ENCODE measurements at regions not wholly inside any gene's neighbourhood (a gene's known extent, or its start where the extent isn't known, plus 50 kb on each side); places are given as distances from the start of the nearest gene placed in this dataset.

DNA sequence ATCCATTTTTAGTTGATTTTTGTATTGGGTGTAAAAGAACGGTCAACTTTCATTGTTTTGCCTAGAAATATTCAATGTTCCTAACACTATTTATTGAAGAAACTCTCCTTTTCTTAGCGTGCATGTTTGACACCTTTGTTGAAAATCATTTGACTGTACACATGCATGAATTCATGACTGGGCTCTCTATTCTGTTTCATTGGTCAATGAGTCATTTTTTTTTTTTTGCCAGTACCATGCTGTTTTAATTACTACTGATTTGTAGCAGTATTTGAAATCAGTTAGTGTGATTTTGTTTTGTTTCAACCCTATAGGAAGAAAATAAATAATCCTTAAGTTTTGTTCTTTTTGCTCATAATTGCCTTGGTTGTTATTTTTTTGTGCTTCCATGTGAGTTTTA is 828.7 kb downstream of the SUCLG1 start:
- no peaks in the 10 kb centered on the region for H3K4me1 ChIP-seq (ENCODE audit: insufficient read depth, insufficient read length)
- H3K9ac ChIP-seq (ENCODE audit: insufficient read length, low read depth): no peak overlapping the region
- TF ChIP-seq SUZ12 (IDR thresholded peaks at IDR 0.05; ENCODE audit: extremely low read depth, insufficient read depth, insufficient read length) (no peak), YY1 (IDR thresholded peaks at IDR 0.05; ENCODE audit: insufficient read depth, insufficient read length) (no peak)
- H3K36me3 ChIP-seq (ENCODE audit: insufficient read depth, insufficient read length, low read length): no peaks in the 10 kb centered on the region
- DNase-seq (ENCODE audit: low read depth, low spot score): no peak
- H3K4me3 ChIP-seq (ENCODE audit: insufficient read length, low read depth): no peak overlapping the region
- H3K9me3 ChIP-seq (ENCODE audit: insufficient read depth, low read length): no peaks in the 10 kb centered on the region
- H3K27me3 ChIP-seq (ENCODE audit: insufficient read depth, insufficient read length): no peaks in the 10 kb centered on the region

GRCh38 chr2:83615511-83615910 is 843.6 kb downstream of the SUCLG1 start:
- Histone ChIP-seq H3K9me3 (ENCODE audit: insufficient read depth, low read length) (no peaks in the 10 kb centered on the region), H3K4me1 (ENCODE audit: insufficient read depth, insufficient read length) (no peaks in the 10 kb centered on the region), H3K27me3 (ENCODE audit: insufficient read depth, insufficient read length) (no peaks in the 10 kb centered on the region), H3K9ac (ENCODE audit: insufficient read length, low read depth) (no peak overlapping the region), H3K36me3 (ENCODE audit: insufficient read depth, insufficient read length, low read length) (no peaks in the 10 kb centered on the region), H3K4me3 (ENCODE audit: insufficient read length, low read depth) (no peak overlapping the region)
- TF ChIP-seq SUZ12 (IDR thresholded peaks at IDR 0.05; ENCODE audit: extremely low read depth, insufficient read depth, insufficient read length) (no peak), ZNF274 (IDR thresholded peaks at IDR 0.05; ENCODE audit: low read depth, low read length) (no peak), YY1 (IDR thresholded peaks at IDR 0.05; ENCODE audit: insufficient read depth, insufficient read length) (no peak)
- DNase-seq (ENCODE audit: low read depth, low spot score): no peak

DNA sequence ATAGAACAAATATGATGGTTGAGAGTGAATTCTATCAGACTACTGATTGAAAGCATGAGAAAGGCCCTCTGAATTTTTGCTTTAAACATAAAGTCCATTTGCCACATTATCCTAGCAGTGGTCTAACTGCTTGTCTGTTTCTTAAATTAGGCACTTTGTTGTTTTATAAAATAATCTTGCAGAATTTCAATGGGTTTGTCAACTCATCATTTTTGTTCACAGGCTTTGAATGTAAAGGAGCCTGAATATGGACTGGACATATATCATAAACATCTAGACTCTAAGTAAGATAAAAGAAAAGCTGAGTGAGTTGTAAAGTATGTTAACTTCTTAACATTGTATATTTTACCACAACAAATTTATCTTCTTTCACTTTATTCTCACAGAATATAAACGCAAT is 845.9 kb downstream of the SUCLG1 start:
- Histone ChIP-seq H3K4me3 (ENCODE audit: insufficient read length, low read depth) (no peak overlapping the region), H3K27me3 (ENCODE audit: insufficient read depth, insufficient read length) (no peaks in the 10 kb centered on the region), H3K9me3 (ENCODE audit: insufficient read depth, low read length) (no peaks in the 10 kb centered on the region), H3K9ac (ENCODE audit: insufficient read length, low read depth) (no peak overlapping the region), H3K4me1 (ENCODE audit: insufficient read depth, insufficient read length) (no peaks in the 10 kb centered on the region), H3K36me3 (ENCODE audit: insufficient read depth, insufficient read length, low read length) (no peaks in the 10 kb centered on the region)
- no peak for TF ChIP-seq SUZ12 (IDR thresholded peaks at IDR 0.05; ENCODE audit: extremely low read depth, insufficient read depth, insufficient read length)
- no peak for TF ChIP-seq ZNF274 (IDR thresholded peaks at IDR 0.05; ENCODE audit: low read depth, low read length)
- TF ChIP-seq YY1 (IDR thresholded peaks at IDR 0.05; ENCODE audit: insufficient read depth, insufficient read length): no peak
- DNase-seq (ENCODE audit: low read depth, low spot score): no peak

GRCh38 chr2:83602753-83603152 is 856.3 kb downstream of the SUCLG1 start:
- no peak for DNase-seq (ENCODE audit: low read depth, low spot score)
- H3K9me3 ChIP-seq (ENCODE audit: insufficient read depth, low read length): peaks cover 4% of the 10 kb centered on the region; the same call in 1 of the 2 replicates
- no peaks in the 10 kb centered on the region for H3K4me1 ChIP-seq (ENCODE audit: insufficient read depth, insufficient read length)
- no peaks in the 10 kb centered on the region for H3K36me3 ChIP-seq (ENCODE audit: insufficient read depth, insufficient read length, low read length)
- no peak overlapping the region for H3K9ac ChIP-seq (ENCODE audit: insufficient read length, low read depth)
- no peak overlapping the region for H3K4me3 ChIP-seq (ENCODE audit: insufficient read length, low read depth)
- H3K27me3 ChIP-seq (ENCODE audit: insufficient read depth, insufficient read length): no peaks in the 10 kb centered on the region
- no peak for TF ChIP-seq ZNF274 (IDR thresholded peaks at IDR 0.05; ENCODE audit: low read depth, low read length)
- no peak for TF ChIP-seq SUZ12 (IDR thresholded peaks at IDR 0.05; ENCODE audit: extremely low read depth, insufficient read depth, insufficient read length)
- TF ChIP-seq YY1 (IDR thresholded peaks at IDR 0.05; ENCODE audit: insufficient read depth, insufficient read length): no peak

- TF ChIP-seq ZNF274 (IDR thresholded peaks at IDR 0.05; ENCODE audit: low read depth, low read length) (no peak), SUZ12 (IDR thresholded peaks at IDR 0.05; ENCODE audit: extremely low read depth, insufficient read depth, insufficient read length) (no peak), YY1 (IDR thresholded peaks at IDR 0.05; ENCODE audit: insufficient read depth, insufficient read length) (no peak)
- Histone ChIP-seq H3K4me1 (ENCODE audit: insufficient read depth, insufficient read length) (no peaks in the 10 kb centered on the region), H3K4me3 (ENCODE audit: insufficient read length, low read depth) (no peak overlapping the region), H3K36me3 (ENCODE audit: insufficient read depth, insufficient read length, low read length) (no peaks in the 10 kb centered on the region), H3K9ac (ENCODE audit: insufficient read length, low read depth) (no peak overlapping the region), H3K27me3 (ENCODE audit: insufficient read depth, insufficient read length) (no peaks in the 10 kb centered on the region), H3K9me3 (ENCODE audit: insufficient read depth, low read length) (no peaks in the 10 kb centered on the region)
- no peak for DNase-seq (ENCODE audit: low read depth, low spot score)
These were observed 862.3 kb downstream of the SUCLG1 start for GRCh38 chr2:83596592-83597282.

DNA sequence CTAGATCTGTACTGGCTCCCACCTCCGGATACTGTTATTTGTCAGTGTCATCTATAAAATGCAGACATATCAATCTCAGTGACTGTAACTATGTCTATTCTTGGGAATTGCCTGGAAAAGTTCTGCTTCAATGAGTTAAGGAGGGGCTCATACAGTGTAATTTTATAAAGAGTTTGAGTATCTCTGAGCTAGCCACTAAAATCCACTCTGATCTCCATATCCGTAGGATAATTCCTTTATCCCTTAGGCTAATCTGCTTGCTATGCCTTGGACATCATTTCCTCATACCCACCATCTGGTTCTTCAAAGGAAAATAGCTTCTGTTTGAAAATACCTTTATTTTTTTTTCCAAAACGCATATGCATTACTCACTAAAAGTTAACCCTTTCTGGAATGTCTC is 863.2 kb downstream of the SUCLG1 start:
- DNase-seq (ENCODE audit: low read depth, low spot score): no peak
- TF ChIP-seq SUZ12 (IDR thresholded peaks at IDR 0.05; ENCODE audit: extremely low read depth, insufficient read depth, insufficient read length) (no peak), YY1 (IDR thresholded peaks at IDR 0.05; ENCODE audit: insufficient read depth, insufficient read length) (no peak), ZNF274 (IDR thresholded peaks at IDR 0.05; ENCODE audit: low read depth, low read length) (no peak)

DNA sequence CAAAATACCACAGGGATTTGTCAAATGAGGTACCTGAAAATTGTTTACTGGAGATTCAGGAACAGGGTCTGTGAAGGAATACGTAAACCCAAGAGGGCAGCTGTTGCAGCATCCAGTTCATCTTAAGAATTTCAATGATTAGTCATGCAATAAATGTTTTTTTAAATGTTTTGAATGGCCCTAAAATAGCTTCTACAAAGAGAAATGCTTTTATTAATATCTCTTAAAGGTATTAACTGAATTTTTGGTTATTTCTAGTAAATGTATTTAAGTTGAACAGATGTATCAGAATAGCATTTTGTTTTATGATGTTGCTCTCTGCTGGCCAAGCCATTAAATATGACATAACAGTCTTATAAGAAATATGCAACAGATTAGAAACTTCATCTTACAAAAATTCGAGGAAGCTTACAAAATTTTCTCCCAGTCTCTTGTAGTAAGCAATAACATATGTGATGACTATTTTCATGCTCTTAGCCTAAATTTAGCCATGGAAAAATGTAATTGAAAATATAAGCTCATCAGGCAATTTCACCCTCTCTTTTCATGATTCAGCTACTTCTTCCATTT is 863.9 kb downstream of the SUCLG1 start:
- Histone ChIP-seq H3K4me1 (ENCODE audit: insufficient read depth, insufficient read length) (no peaks in the 10 kb centered on the region), H3K4me3 (ENCODE audit: insufficient read length, low read depth) (no peak overlapping the region), H3K36me3 (ENCODE audit: insufficient read depth, insufficient read length, low read length) (no peaks in the 10 kb centered on the region), H3K9ac (ENCODE audit: insufficient read length, low read depth) (no peak overlapping the region), H3K9me3 (ENCODE audit: insufficient read depth, low read length) (no peaks in the 10 kb centered on the region), H3K27me3 (ENCODE audit: insufficient read depth, insufficient read length) (no peaks in the 10 kb centered on the region)
- TF ChIP-seq SUZ12 (IDR thresholded peaks at IDR 0.05; ENCODE audit: extremely low read depth, insufficient read depth, insufficient read length) (no peak), ZNF274 (IDR thresholded peaks at IDR 0.05; ENCODE audit: low read depth, low read length) (no peak), YY1 (IDR thresholded peaks at IDR 0.05; ENCODE audit: insufficient read depth, insufficient read length) (no peak)
- no peak for DNase-seq (ENCODE audit: low read depth, low spot score)

More for the DNA sequence above, 863.2 kb downstream of the SUCLG1 start:
- H3K36me3 ChIP-seq (ENCODE audit: insufficient read depth, insufficient read length, low read length): no peaks in the 10 kb centered on the region
- H3K9ac ChIP-seq (ENCODE audit: insufficient read length, low read depth): no peak overlapping the region
- no peaks in the 10 kb centered on the region for H3K4me1 ChIP-seq (ENCODE audit: insufficient read depth, insufficient read length)
- H3K4me3 ChIP-seq (ENCODE audit: insufficient read length, low read depth): no peak overlapping the region
- H3K27me3 ChIP-seq (ENCODE audit: insufficient read depth, insufficient read length): no peaks in the 10 kb centered on the region
- H3K9me3 ChIP-seq (ENCODE audit: insufficient read depth, low read length): no peaks in the 10 kb centered on the region

All from NT2/D1 (cell line).